Hematopoietic multipotent progenitor cell treated with erythropoietin and hydrocortisone succinate and interleukin-3 and kit ligand, for 8 days (in vitro differentiated cells): ENCODE measurements at regions not wholly inside any gene's neighbourhood (a gene's known extent, or its start where the extent isn't known, plus 50 kb on each side); places are given as distances from the start of the nearest gene placed in this dataset.

Experiments
- DNase-seq: peaks from one replicate; pipeline ENCODE4 v3.0.0-alpha.2; 2015

GRCh38 chr9:82161876-82162275, 173.3 kb downstream of the SPATA31D1 start:
- DNase-seq, result no peak

GRCh38 chr9:82164159-82164558, 175.6 kb downstream of the SPATA31D1 start:
- DNase-seq, result no peak

- DNase-seq, result no peak
Measured at GRCh38 chr9:82167296-82167695, 178.7 kb downstream of the SPATA31D1 start.

GRCh38 chr9:82168585-82168984, 180.0 kb downstream of the SPATA31D1 start:
- DNase-seq, result no peak

GRCh38 chr9:82170866-82171265, 182.3 kb downstream of the SPATA31D1 start:
- no peak for DNase-seq

- no peak for DNase-seq
Measured at GRCh38 chr9:82171271-82171670, 182.7 kb downstream of the SPATA31D1 start.

GRCh38 chr9:82180711-82181110, 192.1 kb downstream of the SPATA31D1 start:
- DNase-seq, result no peak

- no peak for DNase-seq
Measured at GRCh38 chr9:82183181-82183860, 194.7 kb downstream of the SPATA31D1 start.

GRCh38 chr9:82184524-82184923, 196.0 kb downstream of the SPATA31D1 start:
- DNase-seq, result no peak

- DNase-seq, result no peak
Measured at GRCh38 chr9:82188817-82189216, 200.2 kb downstream of the SPATA31D1 start.

GRCh38 chr9:82191082-82191770, 202.7 kb downstream of the SPATA31D1 start:
- no peak for DNase-seq

- no peak for DNase-seq
Measured at GRCh38 chr9:82192211-82192610, 203.6 kb downstream of the SPATA31D1 start.

GRCh38 chr9:82196622-82197441, 208.3 kb downstream of the SPATA31D1 start:
- no peak for DNase-seq

- no peak for DNase-seq
Measured at GRCh38 chr9:82201196-82201595, 212.6 kb downstream of the SPATA31D1 start.

- no peak for DNase-seq
Measured at GRCh38 chr9:82202808-82203207, 214.2 kb downstream of the SPATA31D1 start.

GRCh38 chr9:82206490-82206889, 217.9 kb downstream of the SPATA31D1 start:
- no peak for DNase-seq

- DNase-seq, result no peak
Measured at GRCh38 chr9:82206946-82207345, 218.4 kb downstream of the SPATA31D1 start.

GRCh38 chr9:82208741-82209450, 220.3 kb downstream of the SPATA31D1 start:
- DNase-seq, result no peak

GRCh38 chr9:82209797-82210470, 221.4 kb downstream of the SPATA31D1 start:
- no peak for DNase-seq

- no peak for DNase-seq
Measured at GRCh38 chr9:82212885-82213284, 224.3 kb downstream of the SPATA31D1 start.

- no peak for DNase-seq
Measured at GRCh38 chr9:82216435-82216834, 227.9 kb downstream of the SPATA31D1 start.

- no peak for DNase-seq
Measured at GRCh38 chr9:82223442-82223841, 234.9 kb downstream of the SPATA31D1 start.

- no peak for DNase-seq
Measured at GRCh38 chr9:82231411-82231810, 242.8 kb downstream of the SPATA31D1 start.
